ENCODE measurements at regions not wholly inside any gene's neighbourhood (a gene's known extent, or its start where the extent isn't known, plus 50 kb on each side); places are given as distances from the start of the nearest gene placed in this dataset. TPM values are rescaled to one million over a fixed set of nuclear protein-coding genes. Genes with fewer than 3 reads are reported as not detected.

GRCh38 chr2:216745453-216745852 is 50.1 kb upstream of the IGFBP5 start:
- Histone ChIP-seq H3K4me1 (ENCODE audit: control insufficient read depth, extremely low read depth, insufficient read depth, low read length) (no peaks in the 10 kb centered on the region), H3K79me2 (ENCODE audit: control insufficient read depth, insufficient read depth, low read length) (no peaks in the 10 kb centered on the region), H3K9me1 (replicated peaks; ENCODE audit: control insufficient read depth, extremely low read depth, insufficient read depth, low read length) (no peaks in the 10 kb centered on the region), H3K9me3 (replicated peaks; ENCODE audit: control insufficient read depth, insufficient read depth, low read length) (no peaks in the 10 kb centered on the region), H2AFZ (ENCODE audit: low read depth, low read length) (no peak overlapping the region), H3K4me2 (ENCODE audit: insufficient read depth, low read length) (no peak overlapping the region), H3K4me3 (replicated peaks in 1 of 3; ENCODE audit: insufficient read depth in 1 of 3, low read depth in 1 of 3, low read length in 3 of 3) (no peak overlapping the region), H4K20me1 (replicated peaks; ENCODE audit: control insufficient read depth, extremely low read depth, insufficient read depth, low read length) (no peaks in the 10 kb centered on the region), H3K27ac (ENCODE audit: insufficient read depth, low read depth, low read length) (no peak overlapping the region), H3K27me3 (ENCODE audit: control insufficient read depth in 2 of 2, insufficient read depth in 2 of 2, low read length in 2 of 2) (no peaks in the 10 kb centered on the region), H3K9ac (replicated peaks; ENCODE audit: extremely low read depth, insufficient read depth, low read length) (no peak overlapping the region), H3K36me3 (ENCODE audit: control insufficient read depth in 2 of 2, extremely low read depth in 1 of 2, insufficient read depth in 2 of 2, low read length in 2 of 2) (no peaks in the 10 kb centered on the region)
- ChIA-PET POLR2A (no interaction called here), CTCF (no interaction called here)
- FAIRE-seq = no peak
- no peak for TF ChIP-seq MYC (IDR thresholded peaks at IDR 0.05; ENCODE audit: low read depth, low read length)
- TF ChIP-seq POLR2A (IDR thresholded peaks at IDR 0.05; ENCODE audit: low read depth, low read length) = no peak
- no peak for TF ChIP-seq JUN (IDR thresholded peaks at IDR 0.05; ENCODE audit: borderline replicate concordance, insufficient read depth, insufficient read length, low read depth)
- TF ChIP-seq POLR2AphosphoS5 (IDR thresholded peaks at IDR 0.05; ENCODE audit: insufficient read depth, low read depth, low read length) = no peak
- TF ChIP-seq, protein P1, sequence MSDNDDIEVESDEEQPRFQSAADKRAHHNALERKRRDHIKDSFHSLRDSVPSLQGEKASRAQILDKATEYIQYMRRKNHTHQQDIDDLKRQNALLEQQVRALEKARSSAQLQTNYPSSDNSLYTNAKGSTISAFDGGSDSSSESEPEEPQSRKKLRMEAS (IDR thresholded peaks at IDR 0.05; ENCODE audit: insufficient read depth, insufficient read length) = no peak
- no peak for TF ChIP-seq CTCF (IDR thresholded peaks at IDR 0.05; ENCODE audit: extremely low read depth in 1 of 2, insufficient read depth in 1 of 2, low read depth in 1 of 2, low read length in 2 of 2)
- no peak for TF ChIP-seq EZH2 (IDR thresholded peaks at IDR 0.05; ENCODE audit: borderline replicate concordance, low read depth, low read length, severe bottlenecking)
- no peak for TF ChIP-seq FOS (IDR thresholded peaks at IDR 0.05; ENCODE audit: borderline replicate concordance, insufficient read depth, low read length)
- TF ChIP-seq GATA2 (IDR thresholded peaks at IDR 0.05; ENCODE audit: insufficient read depth, insufficient read length, low read depth, low read length) = no peak
- intact Hi-C loops (cut with micrococcal nuclease) = no loop called here
- no peak for DNase-seq (ENCODE audit: low read depth, low spot score)
- dilution Hi-C loops (cut with MboI; ENCODE audit: extremely low pct_ligation_motif_present, low sequenced_read_pairs) = no loop called here
- no TSS peak for BruUV-seq (replicated peaks)

Small RNA genes lying in the stretch of these regions (small RNA-seq; reads per million reads assigned to genes)
- gene RNA5SP120 (ENCODE audit: insufficient read depth, insufficient read length, low read depth, low replicate concordance) = not detected
